Gastrocnemius medialis (tissue), 4 donors: ENCODE measurements at regions not wholly inside any gene's neighbourhood (a gene's known extent, or its start where the extent isn't known, plus 50 kb on each side); places are given as distances from the start of the nearest gene placed in this dataset.

Experiments used
- ATAC-seq, 2 donors: fragments of 150-250 bp; one replicate each; pipeline ENCODE4 v1.9.1; 2016
- DNase-seq, 2 donors: peaks; one replicate each; pipeline ENCODE4 v3.0.0-alpha.2; 2019
- H3K27ac ChIP-seq, 4 donors: fragments of 200-600 bp; sonication (generic); 1 replicate in 1 of 4; 2 replicates in 3 of 4; pipeline ENCODE4 v1.5.1; 2016 to 2018; ENCODE audit warnings: mild to moderate bottlenecking in 2 of 4, moderate library complexity in 1 of 4
- H3K27me3 ChIP-seq, 3 donors: fragments of 200-600 bp; sonication (generic) in 2 of 3; 1 replicate in 1 of 3; 2 replicates in 2 of 3; pipeline versions ENCODE4 v1.5.1 to v1.6.0; 2016 to 2019; ENCODE audit warnings: mild to moderate bottlenecking in 1 of 3, moderate library complexity in 1 of 3
- H3K36me3 ChIP-seq, 2 donors: fragments of 200-600 bp; sonication (generic) in 1 of 2; one replicate each; pipeline ENCODE4 v1.5.1; 2017 to 2018
- H3K4me1 ChIP-seq, 2 donors: fragments of 200-600 bp; sonication (generic) in 1 of 2; one replicate each; pipeline ENCODE4 v1.5.1; 2016 to 2017; ENCODE audit warnings: mild to moderate bottlenecking in 2 of 2
- H3K4me3 ChIP-seq, 4 donors: fragments of 200-600 bp; sonication (generic) in 3 of 4; 1 replicate in 1 of 4; 2 replicates in 3 of 4; pipeline ENCODE4 v1.5.1; 2016 to 2019; ENCODE audit warnings: mild to moderate bottlenecking in 2 of 4
- H3K9me3 ChIP-seq, 3 donors: fragments of 200-600 bp; sonication (generic) in 2 of 3; 1 replicate in 1 of 3; 2 replicates in 2 of 3; pipeline ENCODE4 v1.5.1; 2016 to 2019
- POLR2A ChIP-seq, 2 donors: fragments of 450-650 bp; IDR thresholded peaks; one replicate each; pipeline ENCODE4 v1.6.1; 2017; ENCODE audit warnings: antibody characterized with exemption in 2 of 2, mild to moderate bottlenecking in 2 of 2, moderate library complexity in 2 of 2
- in situ Hi-C, 4 donors: fragments of 200-750 bp; cut with MboI; loops; one replicate each; pipeline versions ENCODE4 v1.15.0 to v1.8.0; 2017; ENCODE audit warnings: low sequenced_read_pairs in 4 of 4
- intact Hi-C: fragments of 100-400 bp; cut with DNase I; formaldehyde crosslinking; loops from one replicate; pipeline ENCODE4 v1.15.1; 2023; ENCODE audit warnings: low total_unique reads
- TF ChIP-seq, protein P1 (sequence below), 5 experiments: fragments of 450-650 bp in 3 of 5; fragments of 200-600 bp in 2 of 5; sonication (generic) in 2 of 5; IDR thresholded peaks in 4 of 5; conservative IDR thresholded peaks in 1 of 5; 1 replicate in 4 of 5; 2 replicates in 1 of 5; pipeline ENCODE4 v1.5.1; 2016 to 2019; ENCODE audit warnings: antibody characterized with exemption in 5 of 5, mild to moderate bottlenecking in 3 of 5, moderate library complexity in 3 of 5

DNA sequence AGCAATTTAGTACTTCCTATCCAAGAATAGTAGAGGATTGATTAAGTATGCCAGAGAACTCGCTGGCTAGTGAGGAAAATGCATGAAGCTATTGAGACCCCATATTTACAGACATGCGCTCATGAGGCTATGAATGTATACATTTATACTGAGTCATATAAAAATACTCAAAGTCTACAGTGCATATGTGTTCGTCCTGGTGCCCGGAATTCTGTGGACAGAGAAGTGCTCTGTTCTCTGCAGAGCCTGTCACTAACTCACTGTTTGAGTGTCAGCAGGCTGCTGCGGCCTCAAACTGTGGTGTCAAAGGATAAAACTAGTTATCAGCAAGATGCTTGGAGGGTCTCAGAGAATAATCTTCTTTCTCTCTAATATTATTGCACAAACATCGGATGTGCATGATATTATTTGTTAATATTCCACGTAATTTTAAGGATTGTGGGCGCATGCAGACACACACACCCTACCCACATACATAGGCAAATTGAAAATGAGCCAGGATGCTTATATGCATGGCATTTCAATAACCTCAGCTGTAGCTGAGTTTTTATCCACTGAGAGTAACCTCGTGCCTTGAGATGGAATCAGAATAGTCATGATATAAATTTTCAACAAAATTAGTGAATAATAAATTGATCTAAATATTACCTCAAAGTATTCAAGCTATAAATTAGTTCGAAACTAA, 50.0 kb upstream of the TSC22D2 start:
- in situ Hi-C loops, result no loop called here
- Histone ChIP-seq H3K27me3 (no peaks in the 10 kb centered on the region), H3K36me3 (no peaks in the 10 kb centered on the region), H3K4me1 (no peaks in the 10 kb centered on the region), H3K9me3 (no peaks in the 10 kb centered on the region), H3K4me3 (no peak overlapping the region), H3K27ac (no peak overlapping the region)
- TF ChIP-seq, protein P1, sequence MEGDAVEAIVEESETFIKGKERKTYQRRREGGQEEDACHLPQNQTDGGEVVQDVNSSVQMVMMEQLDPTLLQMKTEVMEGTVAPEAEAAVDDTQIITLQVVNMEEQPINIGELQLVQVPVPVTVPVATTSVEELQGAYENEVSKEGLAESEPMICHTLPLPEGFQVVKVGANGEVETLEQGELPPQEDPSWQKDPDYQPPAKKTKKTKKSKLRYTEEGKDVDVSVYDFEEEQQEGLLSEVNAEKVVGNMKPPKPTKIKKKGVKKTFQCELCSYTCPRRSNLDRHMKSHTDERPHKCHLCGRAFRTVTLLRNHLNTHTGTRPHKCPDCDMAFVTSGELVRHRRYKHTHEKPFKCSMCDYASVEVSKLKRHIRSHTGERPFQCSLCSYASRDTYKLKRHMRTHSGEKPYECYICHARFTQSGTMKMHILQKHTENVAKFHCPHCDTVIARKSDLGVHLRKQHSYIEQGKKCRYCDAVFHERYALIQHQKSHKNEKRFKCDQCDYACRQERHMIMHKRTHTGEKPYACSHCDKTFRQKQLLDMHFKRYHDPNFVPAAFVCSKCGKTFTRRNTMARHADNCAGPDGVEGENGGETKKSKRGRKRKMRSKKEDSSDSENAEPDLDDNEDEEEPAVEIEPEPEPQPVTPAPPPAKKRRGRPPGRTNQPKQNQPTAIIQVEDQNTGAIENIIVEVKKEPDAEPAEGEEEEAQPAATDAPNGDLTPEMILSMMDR (IDR thresholded peaks at IDR 0.05 in 4 of 5, conservative IDR thresholded peaks at IDR 0.05 in 1 of 5), result no peak
- no peak for TF ChIP-seq POLR2A (IDR thresholded peaks at IDR 0.05)
- intact Hi-C loops, result no loop called here
- DNase-seq (no peak), ATAC-seq (no peak)

DNA sequence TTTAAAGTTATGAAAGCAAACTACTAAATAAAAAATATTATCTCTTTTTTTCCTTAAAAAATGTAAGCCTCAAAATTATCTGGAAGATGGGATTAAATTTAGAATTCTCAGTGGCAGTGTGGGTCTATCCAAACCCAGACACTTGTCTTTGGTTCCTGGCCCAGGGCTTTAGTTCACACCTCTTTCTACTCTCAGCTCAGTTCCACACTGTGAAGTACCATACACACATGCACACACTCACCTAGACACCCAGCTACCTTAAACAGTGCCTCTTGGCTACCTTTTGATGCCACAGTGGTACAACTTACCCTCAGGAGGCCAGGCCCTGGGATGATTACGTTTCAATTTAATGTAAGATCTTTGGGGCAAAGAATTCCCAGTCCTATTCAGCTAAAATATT, 51.0 kb upstream of the TSC22D2 start:
- intact Hi-C loops, result no loop called here
- no peaks in the 10 kb centered on the region for H3K9me3 ChIP-seq
- ATAC-seq, result no peak
- H3K27ac ChIP-seq, result no peak overlapping the region
- no peak for DNase-seq
- no peaks in the 10 kb centered on the region for H3K27me3 ChIP-seq
- H3K4me1 ChIP-seq, result no peaks in the 10 kb centered on the region
- in situ Hi-C loops, result no loop called here
- no peak overlapping the region for H3K4me3 ChIP-seq
- TF ChIP-seq, protein P1 (IDR thresholded peaks at IDR 0.05 in 4 of 5, conservative IDR thresholded peaks at IDR 0.05 in 1 of 5), result no peak
- TF ChIP-seq POLR2A (IDR thresholded peaks at IDR 0.05), result no peak
- H3K36me3 ChIP-seq, result no peaks in the 10 kb centered on the region

DNA sequence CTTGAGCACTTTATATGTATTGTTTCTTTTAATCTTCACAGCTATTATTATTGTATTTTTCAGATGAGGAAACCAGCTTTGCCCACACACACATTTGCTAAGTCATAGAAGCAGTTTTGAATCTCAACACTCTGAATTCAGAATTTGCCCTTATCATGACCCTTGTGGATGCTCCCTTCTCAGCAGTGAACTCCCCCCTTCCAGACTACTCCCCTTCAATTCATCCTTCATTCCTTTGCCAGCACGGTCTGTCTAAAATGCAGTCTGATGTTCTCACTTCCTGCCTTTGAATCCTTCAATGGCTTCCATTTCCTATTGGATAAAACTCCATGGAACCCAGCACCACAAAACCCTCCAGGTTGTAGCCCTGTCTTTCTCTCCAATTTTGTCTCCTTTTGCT, 52.5 kb upstream of the TSC22D2 start:
- in situ Hi-C loops, result no loop called here
- Histone ChIP-seq H3K4me3 (no peak overlapping the region), H3K27ac (no peak overlapping the region), H3K36me3 (no peaks in the 10 kb centered on the region), H3K4me1 (no peaks in the 10 kb centered on the region), H3K27me3 (no peaks in the 10 kb centered on the region), H3K9me3 (no peaks in the 10 kb centered on the region)
- DNase-seq (no peak), ATAC-seq (no peak)
- intact Hi-C loops, result no loop called here
- no peak for TF ChIP-seq POLR2A (IDR thresholded peaks at IDR 0.05)
- TF ChIP-seq, protein P1 (IDR thresholded peaks at IDR 0.05 in 4 of 5, conservative IDR thresholded peaks at IDR 0.05 in 1 of 5), result no peak

DNA sequence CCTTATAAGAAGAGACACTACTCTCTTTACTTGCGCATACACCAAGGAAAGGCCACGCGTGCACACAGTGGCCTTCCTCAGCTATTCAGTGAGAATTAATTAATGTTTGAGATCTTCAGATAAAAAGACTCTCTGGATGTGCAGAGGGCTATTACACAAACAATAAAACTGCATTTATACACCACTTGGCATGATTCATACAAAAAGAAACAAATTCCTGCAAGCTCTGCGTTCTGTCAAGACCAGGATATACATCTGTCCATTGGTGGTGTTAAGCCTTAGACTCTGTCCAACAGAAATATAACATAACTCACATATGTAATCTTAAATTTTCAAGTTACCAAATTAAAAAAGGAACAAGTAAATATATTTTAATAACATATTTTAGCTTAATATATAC, 55.2 kb upstream of the TSC22D2 start:
- no peak overlapping the region for H3K27ac ChIP-seq
- TF ChIP-seq, protein P1 (IDR thresholded peaks at IDR 0.05 in 4 of 5, conservative IDR thresholded peaks at IDR 0.05 in 1 of 5), result no peak
- TF ChIP-seq POLR2A (IDR thresholded peaks at IDR 0.05), result no peak
- H3K4me1 ChIP-seq, result peaks cover 12 to 18% of the 10 kb centered on the region in 2 donors
- H3K9me3 ChIP-seq, result no peaks in the 10 kb centered on the region
- intact Hi-C loops (no loop called here), in situ Hi-C loops (no loop called here)
- H3K27me3 ChIP-seq, result no peaks in the 10 kb centered on the region
- no peaks in the 10 kb centered on the region for H3K36me3 ChIP-seq
- ATAC-seq (no peak), DNase-seq (no peak)
- no peak overlapping the region for H3K4me3 ChIP-seq

DNA sequence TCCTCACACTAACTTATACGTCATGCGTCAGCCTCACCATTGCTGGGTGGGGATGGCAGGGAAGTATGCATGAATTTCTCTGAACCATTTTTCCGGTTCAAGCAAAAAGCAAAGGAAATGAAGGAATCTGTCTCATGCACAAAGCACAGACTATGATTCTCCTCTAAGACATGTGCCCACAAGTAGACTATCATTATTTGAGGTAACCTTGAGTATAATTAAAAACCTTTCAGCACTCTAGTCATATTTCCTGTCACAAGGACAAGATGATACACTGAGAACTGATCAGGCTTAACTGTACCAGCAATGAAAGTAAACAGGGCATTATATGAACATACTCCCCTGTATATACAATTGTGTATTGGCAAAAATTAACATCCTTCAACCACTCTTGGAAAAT, 56.7 kb upstream of the TSC22D2 start:
- DNase-seq (no peak), ATAC-seq (no peak)
- TF ChIP-seq POLR2A (IDR thresholded peaks at IDR 0.05), result no peak
- in situ Hi-C loops (no loop called here), intact Hi-C loops (no loop called here)
- no peaks in the 10 kb centered on the region for H3K9me3 ChIP-seq
- peaks cover 0 to 4% (median 0%) of the 10 kb centered on the region in 3 donors for H3K27me3 ChIP-seq
- peaks cover 15 to 22% of the 10 kb centered on the region in 2 donors for H3K4me1 ChIP-seq
- no peaks in the 10 kb centered on the region for H3K36me3 ChIP-seq
- no peak overlapping the region for H3K27ac ChIP-seq
- no peak overlapping the region for H3K4me3 ChIP-seq
